NCI-H2171 treated with DMSO at 0.1 percent for 48 hours (cell line): ENCODE measurements at regions not wholly inside any gene's neighbourhood (a gene's known extent, or its start where the extent isn't known, plus 50 kb on each side); places are given as distances from the start of the nearest gene placed in this dataset.
"Not testable (repeated sequence)": the region's sequence is repeated elsewhere in the genome, so short reads cannot be mapped to it uniquely, and the experiment has no call there.

ENCODE experiments used
- DNase-seq: peaks from one replicate; lab custom pipeline; 2025; lab: John Stamatoyannopoulos, UW

GRCh38 chr4:117922311-117922710, 112.0 kb upstream of the NDST3 start:
- DNase-seq = peak; percentile 62

DNA sequence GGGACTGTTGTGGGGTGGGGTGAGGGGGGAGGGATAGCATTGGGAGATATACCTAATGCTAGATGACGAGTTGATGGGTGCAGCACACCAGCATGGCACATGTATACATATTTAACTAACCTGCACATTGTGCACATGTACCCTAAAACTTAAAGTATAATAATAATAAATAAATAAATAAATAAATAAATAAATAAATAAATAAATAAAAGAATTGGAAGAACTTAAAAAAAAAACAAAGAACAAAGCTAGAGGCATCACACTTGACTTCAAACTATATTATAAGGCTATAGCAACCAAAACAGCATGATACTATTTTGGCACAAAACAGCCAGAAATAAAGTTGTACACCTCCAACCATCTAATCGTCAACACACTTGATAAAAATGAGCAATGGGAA, 106.5 kb upstream of the NDST3 start:
- not testable (repeated sequence) for DNase-seq

DNA sequence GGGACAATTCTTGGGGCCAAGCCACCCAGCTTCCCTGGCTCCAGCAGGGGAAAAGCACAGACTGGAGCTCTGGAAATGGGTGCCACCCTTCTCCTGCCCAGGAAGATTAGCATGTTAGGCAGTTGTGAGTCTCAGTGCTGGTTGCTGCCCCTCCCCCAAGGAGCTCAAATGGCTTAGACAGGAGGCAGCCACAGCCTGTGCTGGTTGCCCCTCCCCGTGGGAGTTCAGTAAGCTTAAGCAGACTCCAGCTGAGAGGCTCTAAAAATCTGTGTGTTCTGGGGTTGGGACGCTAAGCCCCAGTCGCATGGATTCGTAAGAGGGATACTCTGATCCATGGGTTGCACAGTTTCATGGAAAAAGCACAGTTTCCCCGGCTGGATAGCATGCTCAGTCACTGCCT, 92.7 kb upstream of the NDST3 start:
- DNase-seq = no peak

DNA sequence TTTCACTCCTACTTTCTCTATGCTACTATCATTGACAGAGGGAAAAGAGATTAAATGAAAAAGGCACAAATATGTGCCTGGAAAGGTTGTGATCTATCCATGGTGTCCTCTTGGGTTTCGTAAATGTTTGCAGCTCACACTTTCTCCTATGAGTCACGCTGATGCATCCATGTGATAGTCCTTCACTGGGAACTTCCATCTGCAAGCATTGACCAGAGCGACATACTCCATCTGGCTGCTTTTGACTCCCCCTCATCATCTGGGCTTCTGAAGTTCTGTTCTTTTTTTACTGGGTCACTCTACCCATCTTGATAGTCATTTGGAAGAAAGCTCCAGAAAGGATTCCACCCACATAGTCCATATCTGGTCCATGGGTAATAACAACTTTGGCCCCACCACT, 84.7 kb upstream of the NDST3 start:
- no peak for DNase-seq

DNA sequence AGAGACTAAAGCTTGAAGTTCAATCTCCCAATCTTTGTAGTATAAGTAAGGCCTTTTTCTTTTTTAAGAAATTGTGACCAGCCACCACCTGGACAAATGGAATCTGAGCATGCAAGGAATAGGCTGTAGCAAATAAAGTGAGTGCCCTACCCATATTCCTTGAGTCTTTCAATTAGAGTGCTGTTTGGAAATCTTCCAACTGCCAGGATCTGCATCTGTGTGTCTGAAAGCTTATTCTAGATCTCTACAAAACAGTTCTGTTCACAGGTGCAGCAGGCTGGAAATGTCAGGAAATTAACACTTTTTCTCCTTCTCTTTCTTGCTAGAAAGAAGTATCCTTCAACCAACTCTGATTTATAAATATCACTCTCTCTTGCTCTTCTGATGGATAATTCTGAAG, 76.7 kb upstream of the NDST3 start:
- DNase-seq = peak; percentile 48

DNA sequence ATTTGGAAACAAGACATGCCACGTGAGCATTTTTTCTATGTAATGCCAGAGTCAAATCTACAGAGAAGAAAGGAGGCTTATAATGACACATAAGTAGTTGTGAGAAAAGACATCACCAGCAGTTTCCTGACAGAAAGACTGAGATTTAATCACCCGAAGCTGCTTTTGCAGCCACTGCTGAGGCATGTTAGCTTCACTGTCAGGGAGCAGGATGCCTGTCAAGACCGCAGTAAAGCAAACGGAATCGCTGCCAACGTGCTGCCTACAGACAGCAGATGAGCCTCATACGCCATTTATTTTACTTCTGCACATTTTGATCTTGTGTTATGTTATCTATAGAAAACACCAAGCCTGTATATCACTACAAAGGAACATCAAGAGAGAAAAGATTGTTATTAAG, 68.7 kb upstream of the NDST3 start:
- peak; percentile 15 for DNase-seq

DNA sequence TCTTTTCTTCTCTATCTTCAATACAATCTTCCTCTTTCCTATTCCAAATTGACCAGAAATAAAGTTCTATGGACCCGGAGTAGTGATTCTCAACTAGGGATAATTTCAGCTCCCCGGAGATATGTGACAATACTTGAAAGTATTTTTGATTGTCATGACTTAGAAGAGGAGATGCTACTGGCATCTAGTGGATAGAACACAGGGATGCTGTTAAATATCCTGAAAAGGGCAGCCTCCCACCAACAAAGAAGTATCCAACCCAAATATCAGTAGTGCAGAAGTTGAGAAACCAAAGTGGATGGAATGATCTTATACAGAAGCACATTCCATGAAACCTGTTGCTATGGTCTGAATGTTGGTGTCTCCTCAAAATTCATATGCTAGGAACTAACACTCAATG, 65.7 kb upstream of the NDST3 start:
- no peak for DNase-seq

DNA sequence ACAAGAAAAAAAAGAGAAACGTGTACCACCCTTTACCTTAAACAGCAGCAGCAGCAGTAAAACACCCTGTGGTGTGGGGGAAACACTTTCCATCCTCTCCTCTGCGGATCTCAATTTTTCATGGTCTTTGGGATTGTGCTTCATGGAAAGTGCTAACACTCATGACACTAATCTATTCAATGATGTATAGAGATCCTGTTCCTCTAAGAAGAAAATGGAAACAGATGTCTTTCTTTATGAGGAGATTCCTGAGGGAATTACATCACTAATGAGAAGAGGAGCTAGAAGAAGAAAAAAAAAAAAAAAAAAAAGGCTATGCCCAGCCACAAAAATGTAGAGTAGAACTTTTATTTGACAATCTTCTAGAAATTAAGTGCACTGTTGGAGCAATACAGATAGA, 62.9 kb upstream of the NDST3 start:
- DNase-seq = peak; percentile 63

- DNase-seq = no peak
Observed at GRCh38 chr4:117983541-117984365, 50.5 kb upstream of the NDST3 start.

DNA sequence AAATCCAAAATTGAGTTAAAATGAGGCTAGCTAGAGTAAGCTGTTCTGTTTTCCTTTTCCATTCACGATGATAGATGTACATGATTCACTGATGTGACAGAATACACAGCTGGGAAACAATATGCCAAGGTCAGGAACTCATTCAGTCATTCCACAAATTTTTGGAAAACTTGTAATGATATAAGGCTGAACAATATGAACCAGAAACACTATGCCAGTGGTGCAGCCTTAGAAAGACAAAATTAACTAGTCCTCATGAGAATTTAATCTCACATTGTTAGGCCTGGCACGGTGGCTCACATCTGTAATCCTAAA, 50.0 kb upstream of the NDST3 start:
- DNase-seq = no peak
